ENCODE measurements at regions not wholly inside any gene's neighbourhood (a gene's known extent, or its start where the extent isn't known, plus 50 kb on each side); places are given as distances from the start of the nearest gene placed in this dataset.

- DNase-seq (ENCODE audit: extremely low read depth, low read depth) = no peak
- TF ChIP-seq CTCF (IDR thresholded peaks at IDR 0.05; ENCODE audit: low read depth, low read length) = no peak
Measured at GRCh38 chr13:90003566-90003965, 1343.9 kb upstream of the MIR17HG start.

- no peak for TF ChIP-seq CTCF (IDR thresholded peaks at IDR 0.05; ENCODE audit: low read depth, low read length)
- no peak for DNase-seq (ENCODE audit: extremely low read depth, low read depth)
Measured at GRCh38 chr13:90008707-90009149, 1338.8 kb upstream of the MIR17HG start.

GRCh38 chr13:90014038-90014437 is 1333.4 kb upstream of the MIR17HG start:
- no peak for DNase-seq (ENCODE audit: extremely low read depth, low read depth)
- TF ChIP-seq CTCF (IDR thresholded peaks at IDR 0.05; ENCODE audit: low read depth, low read length) = no peak

- DNase-seq (ENCODE audit: extremely low read depth, low read depth) = no peak
- no peak for TF ChIP-seq CTCF (IDR thresholded peaks at IDR 0.05; ENCODE audit: low read depth, low read length)
Measured at GRCh38 chr13:90015565-90016507, 1331.7 kb upstream of the MIR17HG start.

GRCh38 chr13:90016688-90017087 is 1330.8 kb upstream of the MIR17HG start:
- no peak for TF ChIP-seq CTCF (IDR thresholded peaks at IDR 0.05; ENCODE audit: low read depth, low read length)
- no peak for DNase-seq (ENCODE audit: extremely low read depth, low read depth)

- TF ChIP-seq CTCF (IDR thresholded peaks at IDR 0.05; ENCODE audit: low read depth, low read length) = no peak
- no peak for DNase-seq (ENCODE audit: extremely low read depth, low read depth)
Measured at GRCh38 chr13:90020536-90021070, 1326.9 kb upstream of the MIR17HG start.

GRCh38 chr13:90027409-90027808 is 1320.1 kb upstream of the MIR17HG start:
- DNase-seq (ENCODE audit: extremely low read depth, low read depth) = no peak
- TF ChIP-seq CTCF (IDR thresholded peaks at IDR 0.05; ENCODE audit: low read depth, low read length) = no peak

All from AG09319 (cell line).